ENCODE measurements at regions not wholly inside any gene's neighbourhood (a gene's known extent, or its start where the extent isn't known, plus 50 kb on each side); places are given as distances from the start of the nearest gene placed in this dataset.

DNA sequence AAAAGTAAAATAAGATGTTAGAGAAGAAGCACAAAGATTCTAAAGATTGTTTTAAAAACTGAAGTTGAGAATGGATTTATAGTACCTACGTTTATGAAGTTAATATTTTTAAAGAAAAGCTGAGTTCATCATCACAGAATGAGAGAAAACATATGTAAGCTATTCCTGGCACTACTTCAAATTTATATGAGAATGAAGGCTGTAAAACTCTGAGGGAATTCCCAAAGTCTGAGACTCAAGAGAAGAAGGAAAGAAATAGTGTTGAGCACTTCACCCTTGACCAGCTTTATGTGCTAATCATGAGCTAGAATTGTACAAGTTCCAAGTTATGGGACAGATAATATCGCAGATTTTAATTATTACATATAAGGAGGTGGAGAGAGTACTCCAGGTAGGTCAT, 323.7 kb upstream of the GNAI1 start:
- dilution Hi-C loops (cut with MboI; ENCODE audit: extremely low pct_ligation_motif_present, low sequenced_read_pairs), result no loop called here
- H3K27me3 ChIP-seq (ENCODE audit: control insufficient read depth in 2 of 2, insufficient read depth in 2 of 2, low read length in 2 of 2), result no peaks in the 10 kb centered on the region
- H3K4me3 ChIP-seq (replicated peaks in 1 of 3; ENCODE audit: insufficient read depth in 1 of 3, low read depth in 1 of 3, low read length in 3 of 3), result no peak overlapping the region
- H2AFZ ChIP-seq (ENCODE audit: low read depth, low read length), result no peak overlapping the region
- intact Hi-C loops (cut with micrococcal nuclease), result no loop called here
- no TSS peak for BruUV-seq (replicated peaks)
- no peaks in the 10 kb centered on the region for H3K9me1 ChIP-seq (replicated peaks; ENCODE audit: control insufficient read depth, extremely low read depth, insufficient read depth, low read length)
- no peak for DNase-seq (ENCODE audit: low read depth, low spot score)
- no peaks in the 10 kb centered on the region for H3K9me3 ChIP-seq (replicated peaks; ENCODE audit: control insufficient read depth, insufficient read depth, low read length)
- H3K36me3 ChIP-seq (ENCODE audit: control insufficient read depth in 2 of 2, extremely low read depth in 1 of 2, insufficient read depth in 2 of 2, low read length in 2 of 2), result no peaks in the 10 kb centered on the region
- H3K4me2 ChIP-seq (ENCODE audit: insufficient read depth, low read length), result no peak overlapping the region
- H3K9ac ChIP-seq (replicated peaks; ENCODE audit: extremely low read depth, insufficient read depth, low read length), result no peak overlapping the region
- TF ChIP-seq POLR2A (IDR thresholded peaks at IDR 0.05; ENCODE audit: low read depth, low read length), result no peak
- no peak for TF ChIP-seq GATA2 (IDR thresholded peaks at IDR 0.05; ENCODE audit: insufficient read depth, insufficient read length, low read depth, low read length)
- TF ChIP-seq MYC (IDR thresholded peaks at IDR 0.05; ENCODE audit: low read depth, low read length), result no peak
- no peak overlapping the region for H3K27ac ChIP-seq (ENCODE audit: insufficient read depth, low read depth, low read length)
- H3K4me1 ChIP-seq (ENCODE audit: control insufficient read depth, extremely low read depth, insufficient read depth, low read length), result no peaks in the 10 kb centered on the region
- H3K79me2 ChIP-seq (ENCODE audit: control insufficient read depth, insufficient read depth, low read length), result no peaks in the 10 kb centered on the region
- ChIA-PET CTCF (interaction anchor here (0.7 to 0.8 kb wide), 3 partner anchors 10 to 237 kb away, joined by 3 read pairs; no protein-coding TSS in a partner anchor), POLR2A (no interaction called here)
- no peak for FAIRE-seq
- no peaks in the 10 kb centered on the region for H4K20me1 ChIP-seq (replicated peaks; ENCODE audit: control insufficient read depth, extremely low read depth, insufficient read depth, low read length)

DNA sequence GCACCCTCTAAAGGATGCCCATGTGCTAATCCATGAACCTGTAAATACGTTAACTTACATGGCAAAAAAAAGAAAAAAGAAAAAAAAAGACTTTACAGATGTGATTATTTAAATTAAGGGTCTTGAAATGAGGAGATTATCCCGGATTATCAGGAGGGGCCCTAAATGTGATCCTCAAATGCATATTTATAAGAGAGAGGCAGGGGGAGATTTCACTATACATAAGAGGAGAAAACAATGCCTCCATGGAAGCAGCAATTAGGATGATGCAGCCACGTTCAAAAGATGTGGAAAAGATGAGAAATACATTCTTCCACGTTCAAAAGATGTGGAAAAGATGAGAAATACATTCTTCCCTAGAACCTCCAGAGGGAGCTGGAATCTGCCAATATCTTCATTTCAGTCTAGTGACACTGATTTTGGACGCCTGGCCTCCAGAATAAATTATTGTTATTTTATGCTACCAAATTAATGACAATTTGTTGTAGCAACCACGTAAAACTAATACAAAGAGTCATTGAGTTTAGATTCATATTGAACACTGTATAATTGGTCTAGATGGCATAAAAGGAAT, 328.4 kb upstream of the GNAI1 start:
- peak; percentile 17 for DNase-seq (ENCODE audit: low read depth, low spot score)
- H3K9me1 ChIP-seq (replicated peaks; ENCODE audit: control insufficient read depth, extremely low read depth, insufficient read depth, low read length), result no peaks in the 10 kb centered on the region
- TF ChIP-seq POLR2A (IDR thresholded peaks at IDR 0.05; ENCODE audit: low read depth, low read length) (no peak), GATA2 (IDR thresholded peaks at IDR 0.05; ENCODE audit: insufficient read depth, insufficient read length, low read depth, low read length) (no peak), MYC (IDR thresholded peaks at IDR 0.05; ENCODE audit: low read depth, low read length) (no peak), FOS (IDR thresholded peaks at IDR 0.05; ENCODE audit: borderline replicate concordance, insufficient read depth, low read length) (no peak), EZH2 (IDR thresholded peaks at IDR 0.05; ENCODE audit: borderline replicate concordance, low read depth, low read length, severe bottlenecking) (no peak), POLR2AphosphoS5 (IDR thresholded peaks at IDR 0.05; ENCODE audit: insufficient read depth, low read depth, low read length) (no peak), JUN (IDR thresholded peaks at IDR 0.05; ENCODE audit: borderline replicate concordance, insufficient read depth, insufficient read length, low read depth) (no peak)
- TF ChIP-seq, protein P1, sequence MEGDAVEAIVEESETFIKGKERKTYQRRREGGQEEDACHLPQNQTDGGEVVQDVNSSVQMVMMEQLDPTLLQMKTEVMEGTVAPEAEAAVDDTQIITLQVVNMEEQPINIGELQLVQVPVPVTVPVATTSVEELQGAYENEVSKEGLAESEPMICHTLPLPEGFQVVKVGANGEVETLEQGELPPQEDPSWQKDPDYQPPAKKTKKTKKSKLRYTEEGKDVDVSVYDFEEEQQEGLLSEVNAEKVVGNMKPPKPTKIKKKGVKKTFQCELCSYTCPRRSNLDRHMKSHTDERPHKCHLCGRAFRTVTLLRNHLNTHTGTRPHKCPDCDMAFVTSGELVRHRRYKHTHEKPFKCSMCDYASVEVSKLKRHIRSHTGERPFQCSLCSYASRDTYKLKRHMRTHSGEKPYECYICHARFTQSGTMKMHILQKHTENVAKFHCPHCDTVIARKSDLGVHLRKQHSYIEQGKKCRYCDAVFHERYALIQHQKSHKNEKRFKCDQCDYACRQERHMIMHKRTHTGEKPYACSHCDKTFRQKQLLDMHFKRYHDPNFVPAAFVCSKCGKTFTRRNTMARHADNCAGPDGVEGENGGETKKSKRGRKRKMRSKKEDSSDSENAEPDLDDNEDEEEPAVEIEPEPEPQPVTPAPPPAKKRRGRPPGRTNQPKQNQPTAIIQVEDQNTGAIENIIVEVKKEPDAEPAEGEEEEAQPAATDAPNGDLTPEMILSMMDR (IDR thresholded peaks at IDR 0.05; ENCODE audit: extremely low read depth in 1 of 2, insufficient read depth in 1 of 2, low read depth in 1 of 2, low read length in 2 of 2), result no peak
- TF ChIP-seq, protein P2, sequence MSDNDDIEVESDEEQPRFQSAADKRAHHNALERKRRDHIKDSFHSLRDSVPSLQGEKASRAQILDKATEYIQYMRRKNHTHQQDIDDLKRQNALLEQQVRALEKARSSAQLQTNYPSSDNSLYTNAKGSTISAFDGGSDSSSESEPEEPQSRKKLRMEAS (IDR thresholded peaks at IDR 0.05; ENCODE audit: insufficient read depth, insufficient read length), result no peak
- H3K9ac ChIP-seq (replicated peaks; ENCODE audit: extremely low read depth, insufficient read depth, low read length), result no peak overlapping the region
- no peaks in the 10 kb centered on the region for H3K36me3 ChIP-seq (ENCODE audit: control insufficient read depth in 2 of 2, extremely low read depth in 1 of 2, insufficient read depth in 2 of 2, low read length in 2 of 2)
- no peaks in the 10 kb centered on the region for H3K4me1 ChIP-seq (ENCODE audit: control insufficient read depth, extremely low read depth, insufficient read depth, low read length)
- H3K9me3 ChIP-seq (replicated peaks; ENCODE audit: control insufficient read depth, insufficient read depth, low read length), result no peaks in the 10 kb centered on the region
- no peak overlapping the region for H2AFZ ChIP-seq (ENCODE audit: low read depth, low read length)
- H3K27me3 ChIP-seq (ENCODE audit: control insufficient read depth in 2 of 2, insufficient read depth in 2 of 2, low read length in 2 of 2), result no peaks in the 10 kb centered on the region
- no peak overlapping the region for H3K4me2 ChIP-seq (ENCODE audit: insufficient read depth, low read length)
- no peak overlapping the region for H3K27ac ChIP-seq (ENCODE audit: insufficient read depth, low read depth, low read length)
- CTCF ChIA-PET, result interaction anchor here (0.6 to 2.3 kb wide), 14 partner anchors 9 to 508 kb away, joined by 3 to 14 read pairs (median 4); no protein-coding TSS in a partner anchor
- no peaks in the 10 kb centered on the region for H4K20me1 ChIP-seq (replicated peaks; ENCODE audit: control insufficient read depth, extremely low read depth, insufficient read depth, low read length)
- H3K4me3 ChIP-seq (replicated peaks in 1 of 3; ENCODE audit: insufficient read depth in 1 of 3, low read depth in 1 of 3, low read length in 3 of 3), result no peak overlapping the region
- BruUV-seq (replicated peaks), result no TSS peak
- intact Hi-C loops (cut with micrococcal nuclease), result loop anchor here (1.0 kb wide), 1 partner anchor 213 kb away; no protein-coding TSS in a partner anchor
- POLR2A ChIA-PET, result no interaction called here
- no peaks in the 10 kb centered on the region for H3K79me2 ChIP-seq (ENCODE audit: control insufficient read depth, insufficient read depth, low read length)
- dilution Hi-C loops (cut with MboI; ENCODE audit: extremely low pct_ligation_motif_present, low sequenced_read_pairs), result no loop called here
- FAIRE-seq, result peak; percentile 15

Measured in endothelial cell of umbilical vein (primary cell).